ENCODE measurements at regions not wholly inside any gene's neighbourhood (a gene's known extent, or its start where the extent isn't known, plus 50 kb on each side); places are given as distances from the start of the nearest gene placed in this dataset.

GRCh38 chr4:24237709-24238108 lies 346.6 kb downstream of the DHX15 start:
- no peaks in the 10 kb centered on the region for H3K4me1 ChIP-seq (ENCODE audit: control insufficient read depth in 1 of 2, insufficient read depth in 2 of 2, low read length in 2 of 2)
- no peaks in the 10 kb centered on the region for H3K36me3 ChIP-seq (replicated peaks in 1 of 2; ENCODE audit: control insufficient read depth in 1 of 2, insufficient read depth in 2 of 2, low read length in 2 of 2)
- H2AFZ ChIP-seq (ENCODE audit: insufficient read depth, low read depth, low read length, poor library complexity, severe bottlenecking): no peak overlapping the region
- Mint-ChIP-seq H3K4me3 (no peak overlapping the region), H3K4me1 (no peaks in the 10 kb centered on the region), H3K27ac (no peak overlapping the region), H3K27me3 (ENCODE audit: low read depth in 3 of 3) (peaks cover 0 to 3% (median 0%) of the 10 kb centered on the region in 3 donors), H3K36me3 (no peaks in the 10 kb centered on the region), H3K9me3 (peaks cover 0 to 3% (median 0%) of the 10 kb centered on the region in 7 donors)
- H3K9me3 ChIP-seq (replicated peaks in 1 of 2; ENCODE audit: control insufficient read depth in 1 of 2, insufficient read depth in 1 of 2, low read length in 2 of 2): no peaks in the 10 kb centered on the region
- intact Hi-C loops (cut with micrococcal nuclease): no loop called here
- DNase-seq: no peak
- H3K9ac ChIP-seq (ENCODE audit: insufficient read depth, low read length, poor library complexity, severe bottlenecking): no peak overlapping the region
- H3K79me2 ChIP-seq (ENCODE audit: insufficient read depth, low read length): no peaks in the 10 kb centered on the region
- H3K4me2 ChIP-seq (replicated peaks; ENCODE audit: extremely low read depth, low read length, poor library complexity, severe bottlenecking): no peak overlapping the region
- no peaks in the 10 kb centered on the region for H3K27me3 ChIP-seq (ENCODE audit: control insufficient read depth in 2 of 2, insufficient read depth in 2 of 2, low read length in 2 of 2)
- H4K20me1 ChIP-seq (ENCODE audit: insufficient read depth, low read length): no peaks in the 10 kb centered on the region
- H3K4me3 ChIP-seq (replicated peaks in 1 of 3; ENCODE audit: low read depth in 2 of 3, low read length in 3 of 3): no peak overlapping the region
- no peak overlapping the region for H3K27ac ChIP-seq (ENCODE audit: low read depth in 1 of 2, low read length in 2 of 2)
- TF ChIP-seq CTCF (IDR thresholded peaks at IDR 0.05): no peak
- WGBS (ENCODE audit: insufficient coverage): 93% methylated on average over 3 of the region's 7 CpGs

- H3K9ac ChIP-seq (ENCODE audit: insufficient read depth, low read length, poor library complexity, severe bottlenecking): no peak overlapping the region
- H3K9me3 ChIP-seq (replicated peaks in 1 of 2; ENCODE audit: control insufficient read depth in 1 of 2, insufficient read depth in 1 of 2, low read length in 2 of 2): no peaks in the 10 kb centered on the region
- no peak overlapping the region for H3K4me3 ChIP-seq (replicated peaks in 1 of 3; ENCODE audit: low read depth in 2 of 3, low read length in 3 of 3)
- H3K4me2 ChIP-seq (replicated peaks; ENCODE audit: extremely low read depth, low read length, poor library complexity, severe bottlenecking): no peak overlapping the region
- 71% methylated on average over 1 of the region's 3 CpGs for WGBS (ENCODE audit: insufficient coverage)
- no peaks in the 10 kb centered on the region for H3K27me3 ChIP-seq (ENCODE audit: control insufficient read depth in 2 of 2, insufficient read depth in 2 of 2, low read length in 2 of 2)
- H2AFZ ChIP-seq (ENCODE audit: insufficient read depth, low read depth, low read length, poor library complexity, severe bottlenecking): no peak overlapping the region
- no peak for DNase-seq
- Mint-ChIP-seq H3K36me3 (no peaks in the 10 kb centered on the region), H3K4me3 (no peak overlapping the region), H3K4me1 (no peaks in the 10 kb centered on the region), H3K27me3 (ENCODE audit: low read depth in 3 of 3) (peaks cover 0 to 2% (median 0%) of the 10 kb centered on the region in 3 donors), H3K27ac (no peak overlapping the region), H3K9me3 (peaks cover 0 to 4% (median 0%) of the 10 kb centered on the region in 7 donors)
- H3K4me1 ChIP-seq (ENCODE audit: control insufficient read depth in 1 of 2, insufficient read depth in 2 of 2, low read length in 2 of 2): no peaks in the 10 kb centered on the region
- intact Hi-C loops (cut with micrococcal nuclease): no loop called here
- H3K79me2 ChIP-seq (ENCODE audit: insufficient read depth, low read length): no peaks in the 10 kb centered on the region
- H3K36me3 ChIP-seq (replicated peaks in 1 of 2; ENCODE audit: control insufficient read depth in 1 of 2, insufficient read depth in 2 of 2, low read length in 2 of 2): no peaks in the 10 kb centered on the region
- TF ChIP-seq CTCF (IDR thresholded peaks at IDR 0.05): no peak
- H4K20me1 ChIP-seq (ENCODE audit: insufficient read depth, low read length): no peaks in the 10 kb centered on the region
- no peak overlapping the region for H3K27ac ChIP-seq (ENCODE audit: low read depth in 1 of 2, low read length in 2 of 2)
These were observed 346.7 kb upstream of the PPARGC1A start for GRCh38 chr4:24236532-24236931.

All from CD14-positive monocyte (primary cell).